H9 (cell line): ENCODE measurements at regions not wholly inside any gene's neighbourhood (a gene's known extent, or its start where the extent isn't known, plus 50 kb on each side); places are given as distances from the start of the nearest gene placed in this dataset.

Experiments used
- DNase-seq: peaks from one replicate; pipeline ENCODE4 v3.0.0-alpha.2; 2017
- H2AFZ ChIP-seq: one replicate; pipeline ENCODE4 v1.6.1; 2013; ENCODE audit warnings: mild to moderate bottlenecking, low read length, control low read depth, moderate library complexity
- H2AK5ac ChIP-seq: 2 replicates; pipeline ENCODE4 v1.6.1; 2013; ENCODE audit warnings: low read length, control low read depth, mixed read lengths; ENCODE audit not compliant: insufficient read length
- H2BK120ac ChIP-seq: one replicate; pipeline ENCODE4 v1.6.1; 2013; ENCODE audit warnings: low read depth, mild to moderate bottlenecking, low read length, control low read depth, inconsistent platforms; ENCODE audit not compliant: poor library complexity, severe bottlenecking
- H2BK12ac ChIP-seq: 2 replicates; pipeline ENCODE4 v1.6.1; 2013; ENCODE audit warnings: low read length, control low read depth, mixed read lengths, low read depth; ENCODE audit not compliant: insufficient read length
- H2BK15ac ChIP-seq: 2 replicates; pipeline ENCODE4 v1.6.1; 2013; ENCODE audit warnings: low read depth, low read length, control low read depth
- H2BK20ac ChIP-seq: one replicate; pipeline ENCODE4 v1.6.1; 2013; ENCODE audit warnings: low read depth, mild to moderate bottlenecking, low read length, control low read depth, inconsistent platforms; ENCODE audit not compliant: poor library complexity, severe bottlenecking
- H2BK5ac ChIP-seq: 2 replicates; pipeline ENCODE4 v1.6.1; 2013; ENCODE audit warnings: low read length, control low read depth, mixed read lengths; ENCODE audit not compliant: insufficient read length
- H3K14ac ChIP-seq: 2 replicates; pipeline ENCODE4 v1.6.1; 2013; ENCODE audit warnings: low read length, control low read depth; ENCODE audit not compliant: insufficient read depth
- H3K18ac ChIP-seq: 2 replicates; pipeline ENCODE4 v1.6.1; 2013; ENCODE audit warnings: low read depth, mild to moderate bottlenecking, mixed read lengths, low read length, control low read depth; ENCODE audit not compliant: insufficient read length
- H3K23ac ChIP-seq: 2 replicates; pipeline ENCODE4 v1.6.1; 2013; ENCODE audit warnings: low read length, control low read depth, mixed read lengths, low read depth; ENCODE audit not compliant: insufficient read length
- H3K23me2 ChIP-seq: 2 replicates; pipeline ENCODE4 v1.6.1; 2013; ENCODE audit warnings: low read depth, mild to moderate bottlenecking, mixed read lengths, low read length, control low read depth; ENCODE audit not compliant: insufficient read length, poor library complexity, severe bottlenecking
- H3K27ac ChIP-seq: 2 replicates; pipeline ENCODE4 v1.5.1; 2013; ENCODE audit warnings: low read length, control low read depth, mixed read lengths, low read depth; ENCODE audit not compliant: insufficient read length
- H3K27me3 ChIP-seq: 2 replicates; pipeline ENCODE4 v1.6.1; 2013; ENCODE audit warnings: low read length, control low read depth, inconsistent platforms; ENCODE audit not compliant: insufficient read depth
- H3K4ac ChIP-seq: 2 replicates; pipeline ENCODE4 v1.6.1; 2013; ENCODE audit warnings: low read depth, mild to moderate bottlenecking, control low read depth, inconsistent platforms, low read length, moderate library complexity
- H3K4me1 ChIP-seq: 2 replicates; pipeline ENCODE4 v1.6.1; 2013; ENCODE audit warnings: low read length, control low read depth, inconsistent platforms; ENCODE audit not compliant: insufficient read depth
- H3K4me2 ChIP-seq: 2 replicates; pipeline ENCODE4 v1.6.1; 2013; ENCODE audit warnings: low read length, control low read depth, mixed read lengths; ENCODE audit not compliant: insufficient read length, insufficient read depth
- H3K56ac ChIP-seq: 2 replicates; pipeline ENCODE4 v1.6.1; 2013; ENCODE audit warnings: low read depth, mild to moderate bottlenecking, mixed read lengths, low read length, control low read depth; ENCODE audit not compliant: insufficient read length
- H3K79me1 ChIP-seq: 2 replicates; pipeline ENCODE4 v1.6.1; 2013; ENCODE audit warnings: low read depth, mild to moderate bottlenecking, moderate library complexity, low read length, control low read depth, inconsistent platforms; ENCODE audit not compliant: insufficient read depth, poor library complexity, severe bottlenecking
- H3K79me2 ChIP-seq: 2 replicates; pipeline ENCODE4 v1.6.1; 2013; ENCODE audit warnings: low read length, control low read depth, inconsistent platforms; ENCODE audit not compliant: insufficient read depth
- H3K9ac ChIP-seq: 2 replicates; pipeline ENCODE4 v1.6.1; 2013; ENCODE audit warnings: low read length, control low read depth, mixed read lengths; ENCODE audit not compliant: insufficient read length; ENCODE audit errors: extremely low read depth
- H3K9me3 ChIP-seq: one replicate; pipeline ENCODE4 v1.6.1; 2013; ENCODE audit warnings: low read depth, low read length, inconsistent platforms; ENCODE audit not compliant: control insufficient read depth
- H3T11ph ChIP-seq: one replicate; pipeline ENCODE4 v1.6.1; 2013; ENCODE audit warnings: mild to moderate bottlenecking, low read length, control low read depth, inconsistent platforms
- H4K20me1 ChIP-seq: one replicate; pipeline ENCODE4 v1.6.1; 2013; ENCODE audit not compliant: control insufficient read depth, insufficient read length, insufficient read depth
- H4K5ac ChIP-seq: 2 replicates; pipeline ENCODE4 v1.6.1; 2013; ENCODE audit warnings: low read depth, mild to moderate bottlenecking, mixed read lengths, low read length, control low read depth; ENCODE audit not compliant: insufficient read length
- H4K8ac ChIP-seq: replicated peaks from 2 replicates; pipeline ENCODE4 v1.6.1; 2013; ENCODE audit warnings: low read length, control low read depth, mixed read lengths, low read depth; ENCODE audit not compliant: insufficient read length
- H4K91ac ChIP-seq: 2 replicates; pipeline ENCODE4 v1.6.1; 2013; ENCODE audit warnings: low read depth, mild to moderate bottlenecking, moderate library complexity, mixed read lengths, low read length, control low read depth; ENCODE audit not compliant: insufficient read length
- H3K27ac Mint-ChIP-seq, 3 experiments: 2 replicates in 2 of 3; 3 replicates in 1 of 3; pipeline ENCODE4 v1.8.0; 2020 to 2021; ENCODE audit warnings: mixed read lengths in 3 of 3, mild to moderate bottlenecking in 1 of 3, moderate library complexity in 1 of 3
- H3K27me3 Mint-ChIP-seq: 2 replicates; pipeline ENCODE4 v1.8.0; 2021; ENCODE audit warnings: low read depth, mild to moderate bottlenecking, moderate library complexity, mixed read lengths
- H3K36me3 Mint-ChIP-seq, 3 experiments: 2 replicates in 2 of 3; 3 replicates in 1 of 3; pipeline ENCODE4 v1.8.0; 2020 to 2021; ENCODE audit warnings: low read depth in 3 of 3, mixed read lengths in 3 of 3; ENCODE audit not compliant: insufficient read depth in 1 of 3
- H3K4me1 Mint-ChIP-seq, 2 experiments: 2 replicates each; pipeline ENCODE4 v1.8.0; 2020; ENCODE audit warnings: mixed read lengths in 2 of 2
- H3K4me3 Mint-ChIP-seq, 2 experiments: 2 replicates in 1 of 2; 3 replicates in 1 of 2; pipeline ENCODE4 v1.8.0; 2020 to 2021; ENCODE audit warnings: mild to moderate bottlenecking in 2 of 2, mixed read lengths in 2 of 2, moderate library complexity in 1 of 2
- H3K9me3 Mint-ChIP-seq, 2 experiments: 2 replicates in 1 of 2; 3 replicates in 1 of 2; pipeline ENCODE4 v1.8.0; 2020; ENCODE audit warnings: mild to moderate bottlenecking in 2 of 2, mixed read lengths in 2 of 2, moderate library complexity in 1 of 2
- WGBS: extraction: QIAGEN DNeasy Blood & Tissue Kit; methylation state at CpG from one replicate; pipeline ENCODE4 v1.1.7; 2013; ENCODE audit warnings: missing lambda C conversion rate, low lambda C conversion rate, mixed read lengths; ENCODE audit not compliant: insufficient read length; ENCODE audit errors: extremely low coverage; 5-methylcytosine and 5-hydroxymethylcytosine counted together
- TF ChIP-seq, protein P1 (sequence below): fragments of 200-600 bp; sonication (generic); conservative IDR thresholded peaks from 3 replicates; pipeline ENCODE4 v1.8.0; 2021; ENCODE audit warnings: antibody characterized with exemption, mild to moderate bottlenecking

DNA sequence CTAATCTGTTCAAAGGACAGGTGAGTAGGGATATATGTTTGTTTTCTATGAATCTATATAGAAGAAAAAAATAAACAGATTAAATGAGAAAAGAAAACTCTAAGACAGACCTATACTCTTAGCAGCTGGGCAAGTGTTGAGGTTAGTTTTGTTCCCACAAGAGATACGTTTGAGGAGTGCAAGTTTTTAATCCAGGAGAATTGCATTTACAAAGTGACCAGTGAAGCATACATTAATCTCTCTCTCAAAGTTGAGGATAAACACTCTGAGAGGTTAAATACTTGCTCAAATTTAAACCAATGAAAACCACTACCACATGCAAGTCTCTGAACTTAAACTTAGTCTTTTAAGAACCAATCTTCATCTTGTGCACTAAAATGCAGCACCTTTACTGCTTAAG is 930.5 kb upstream of the MIR17HG start:
- no peak overlapping the region for H2AK5ac ChIP-seq
- H4K91ac ChIP-seq: no peak overlapping the region
- no peaks in the 10 kb centered on the region for H3K23me2 ChIP-seq
- no peak overlapping the region for H3K9ac ChIP-seq
- no peaks in the 10 kb centered on the region for H3K9me3 Mint-ChIP-seq
- H2BK120ac ChIP-seq: no peak overlapping the region
- whole genome bisulfite sequencing: no CpG with 5 or more reads among the region's 1 CpG
- DNase-seq: no peak
- TF ChIP-seq, protein P1, sequence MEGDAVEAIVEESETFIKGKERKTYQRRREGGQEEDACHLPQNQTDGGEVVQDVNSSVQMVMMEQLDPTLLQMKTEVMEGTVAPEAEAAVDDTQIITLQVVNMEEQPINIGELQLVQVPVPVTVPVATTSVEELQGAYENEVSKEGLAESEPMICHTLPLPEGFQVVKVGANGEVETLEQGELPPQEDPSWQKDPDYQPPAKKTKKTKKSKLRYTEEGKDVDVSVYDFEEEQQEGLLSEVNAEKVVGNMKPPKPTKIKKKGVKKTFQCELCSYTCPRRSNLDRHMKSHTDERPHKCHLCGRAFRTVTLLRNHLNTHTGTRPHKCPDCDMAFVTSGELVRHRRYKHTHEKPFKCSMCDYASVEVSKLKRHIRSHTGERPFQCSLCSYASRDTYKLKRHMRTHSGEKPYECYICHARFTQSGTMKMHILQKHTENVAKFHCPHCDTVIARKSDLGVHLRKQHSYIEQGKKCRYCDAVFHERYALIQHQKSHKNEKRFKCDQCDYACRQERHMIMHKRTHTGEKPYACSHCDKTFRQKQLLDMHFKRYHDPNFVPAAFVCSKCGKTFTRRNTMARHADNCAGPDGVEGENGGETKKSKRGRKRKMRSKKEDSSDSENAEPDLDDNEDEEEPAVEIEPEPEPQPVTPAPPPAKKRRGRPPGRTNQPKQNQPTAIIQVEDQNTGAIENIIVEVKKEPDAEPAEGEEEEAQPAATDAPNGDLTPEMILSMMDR: no peak
- H3K36me3 Mint-ChIP-seq: no peaks in the 10 kb centered on the region; a peak in 1 of 7 replicates
- H2AFZ ChIP-seq: no peak overlapping the region
- H2BK20ac ChIP-seq: no peak overlapping the region
- no peaks in the 10 kb centered on the region for H3K27me3 ChIP-seq
- no peak overlapping the region for H3K56ac ChIP-seq
- no peaks in the 10 kb centered on the region for H3K79me1 ChIP-seq
- H4K5ac ChIP-seq: no peak overlapping the region
- no peak overlapping the region for H3K4me3 Mint-ChIP-seq
- no peak overlapping the region for H3K4me2 ChIP-seq
- no peak overlapping the region for H3K27ac ChIP-seq
- H3K14ac ChIP-seq: no peak overlapping the region
- H3K27me3 Mint-ChIP-seq: no peaks in the 10 kb centered on the region
- H3K4ac ChIP-seq: no peak overlapping the region
- no peaks in the 10 kb centered on the region for H3K9me3 ChIP-seq
- no peak overlapping the region for H3T11ph ChIP-seq
- peaks cover 15 to 21% of the 10 kb centered on the region in 2 experiments for H3K4me1 Mint-ChIP-seq
- H3K27ac Mint-ChIP-seq: no peak overlapping the region
- no peaks in the 10 kb centered on the region for H4K20me1 ChIP-seq
- no peak overlapping the region for H2BK5ac ChIP-seq
- H3K18ac ChIP-seq: no peak overlapping the region
- H3K23ac ChIP-seq: no peak overlapping the region
- H2BK12ac ChIP-seq: no peak overlapping the region
- no peak overlapping the region for H4K8ac ChIP-seq
- no peak overlapping the region for H2BK15ac ChIP-seq
- no peaks in the 10 kb centered on the region for H3K79me2 ChIP-seq
- no peaks in the 10 kb centered on the region for H3K4me1 ChIP-seq
